ENCODE measurements at regions not wholly inside any gene's neighbourhood (a gene's known extent, or its start where the extent isn't known, plus 50 kb on each side); places are given as distances from the start of the nearest gene placed in this dataset.

DNA sequence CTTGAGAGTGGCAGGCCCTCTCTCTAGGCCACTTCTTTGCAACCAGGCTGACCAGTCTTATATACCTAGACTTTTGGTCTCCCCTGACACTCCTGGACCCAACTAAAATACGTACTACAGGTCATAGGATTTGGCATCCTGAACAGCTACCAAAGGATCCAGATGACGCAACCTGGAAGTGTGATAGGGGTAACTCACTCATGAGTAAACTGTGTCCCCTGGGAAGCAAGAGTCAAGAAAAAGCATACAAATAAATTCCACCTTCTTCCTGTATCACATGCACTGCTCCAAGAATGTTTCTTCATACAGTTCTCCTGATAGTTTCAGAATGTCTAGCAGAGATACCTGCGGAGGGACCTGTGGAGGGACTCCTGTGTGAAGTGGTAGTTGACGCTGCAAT is 172.3 kb downstream of the MDFIC start:
- no peak for DNase-seq (ENCODE audit: low read depth, low spot score)

DNA sequence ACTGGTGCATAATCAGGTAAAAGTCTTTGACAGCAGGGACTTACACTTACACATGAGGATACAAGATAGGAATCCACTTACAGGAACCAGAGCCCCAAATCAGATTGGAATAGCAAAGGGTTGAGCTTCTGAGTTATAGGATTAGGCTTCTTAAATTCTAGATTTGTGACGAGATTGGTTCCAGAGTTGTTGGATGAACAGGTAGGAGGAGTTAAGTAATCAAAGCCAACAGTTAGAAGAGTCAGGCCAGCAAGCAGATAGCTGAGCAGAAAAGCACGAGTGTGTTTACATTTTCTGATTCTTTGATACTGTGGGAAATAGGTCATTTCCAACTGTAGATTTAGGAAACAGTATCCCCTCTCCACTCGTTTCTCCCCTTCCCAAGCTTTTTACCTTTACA is 167.0 kb downstream of the MDFIC start:
- DNase-seq (ENCODE audit: low read depth, low spot score) = no peak

DNA sequence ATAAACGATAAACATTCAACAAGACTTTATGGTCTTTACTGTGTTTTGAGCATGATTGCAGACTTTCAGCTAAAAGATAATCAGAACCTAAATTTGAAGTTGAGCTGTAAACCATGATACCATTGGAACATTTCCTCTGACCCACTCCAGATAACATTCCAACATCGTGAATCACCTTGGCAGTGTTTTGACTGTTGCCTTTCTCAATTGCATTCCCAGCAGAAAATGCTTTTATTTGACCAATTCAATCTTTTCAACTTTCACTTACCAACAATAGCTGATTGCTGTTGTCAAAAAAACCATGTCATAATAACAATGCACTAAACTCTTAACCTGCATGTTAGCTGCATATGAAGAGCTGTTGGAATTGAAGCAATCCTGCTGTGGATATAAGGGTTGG is 165.5 kb downstream of the MDFIC start:
- DNase-seq (ENCODE audit: low read depth, low spot score) = no peak

DNA sequence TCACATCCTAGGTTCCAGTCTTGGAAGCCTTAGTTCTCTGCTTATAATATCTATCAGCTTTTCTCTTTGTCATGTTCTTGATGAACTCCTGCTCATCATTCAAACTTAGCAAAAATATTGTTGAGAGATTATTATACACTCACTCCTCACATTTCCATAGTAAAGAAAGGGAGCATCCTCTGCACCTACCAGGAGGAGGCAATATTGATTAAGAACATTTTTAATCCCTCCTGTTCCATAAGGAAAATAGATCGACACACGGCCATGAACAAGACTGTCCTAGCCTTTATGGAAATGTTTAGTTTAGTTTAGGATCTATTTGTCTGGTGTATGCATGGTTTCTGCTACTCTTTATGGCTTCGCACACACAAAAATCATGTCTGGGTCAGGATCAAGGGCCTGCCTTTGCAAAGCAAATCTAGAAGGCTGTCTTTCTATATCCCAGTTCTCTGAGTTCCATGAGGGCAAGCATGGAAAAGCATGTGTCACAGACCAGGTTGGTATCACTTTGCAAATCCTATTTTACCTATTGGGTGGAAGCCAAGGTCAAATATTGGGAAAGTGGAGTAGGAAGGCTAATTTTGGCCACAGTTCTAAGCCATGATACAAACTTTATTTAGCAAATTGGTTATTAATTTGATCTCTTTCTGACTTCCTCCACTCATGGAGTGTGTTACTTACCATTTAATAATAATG is 164.4 kb downstream of the MDFIC start:
- no peak for DNase-seq (ENCODE audit: low read depth, low spot score)

DNA sequence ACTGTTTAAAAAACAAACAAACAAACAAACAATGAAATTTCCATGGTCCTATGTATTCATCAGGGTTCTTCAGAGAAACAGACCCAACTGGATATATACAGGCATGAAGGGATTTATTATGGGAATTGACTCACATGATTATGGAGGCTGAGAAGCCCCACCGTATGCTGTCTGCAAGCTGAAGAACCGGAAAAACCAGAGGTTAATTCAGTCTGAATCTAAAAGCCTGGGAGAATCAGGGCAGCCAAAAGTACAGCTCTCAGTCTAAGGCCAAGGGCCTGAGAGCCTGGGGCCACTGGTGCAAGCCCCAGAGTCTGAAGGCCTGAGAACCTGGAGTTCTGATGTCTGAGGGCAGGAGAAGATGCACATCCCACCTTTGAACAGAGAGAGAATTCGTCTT is 163.5 kb downstream of the MDFIC start:
- DNase-seq (ENCODE audit: low read depth, low spot score) = no peak

DNA sequence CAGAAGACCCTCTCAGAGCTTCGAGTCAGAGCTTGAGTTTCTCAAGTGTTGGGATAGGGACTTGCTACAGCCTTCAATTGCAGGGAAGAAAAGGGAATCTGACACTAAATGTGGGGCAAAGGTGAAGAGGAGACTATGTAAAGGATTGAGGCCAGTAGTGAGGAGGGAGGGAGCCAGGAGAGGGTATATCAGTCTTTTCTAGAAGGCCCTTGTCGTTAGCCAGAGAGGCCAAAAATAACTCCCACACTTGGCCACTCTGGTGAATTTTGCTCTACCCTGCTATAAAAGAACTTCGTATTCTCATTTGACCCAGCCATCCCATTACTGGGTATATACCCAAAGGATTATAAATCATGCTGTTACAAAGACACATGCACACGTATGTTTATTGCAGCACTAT is 162.0 kb downstream of the MDFIC start:
- no peak for DNase-seq (ENCODE audit: low read depth, low spot score)

DNA sequence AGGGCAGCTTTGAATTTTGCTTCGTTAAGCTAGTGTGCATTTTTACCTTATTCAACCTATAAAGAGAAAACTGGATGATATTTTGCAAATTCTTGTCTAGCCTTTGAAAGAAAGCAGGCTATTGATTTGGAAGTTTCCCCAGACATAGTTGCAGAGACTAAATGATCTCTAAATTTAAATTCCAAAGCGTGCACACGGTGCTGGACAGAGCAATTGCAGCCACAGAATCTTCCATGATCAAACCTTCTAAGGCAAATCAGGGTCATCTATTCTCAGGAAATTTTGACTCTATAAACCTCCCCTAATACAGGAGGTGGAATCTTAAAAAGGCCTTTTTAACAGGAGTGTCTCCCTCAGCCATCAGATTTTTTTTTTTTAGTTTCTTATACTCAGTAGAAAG is 159.9 kb downstream of the MDFIC start:
- no peak for DNase-seq (ENCODE audit: low read depth, low spot score)

DNA sequence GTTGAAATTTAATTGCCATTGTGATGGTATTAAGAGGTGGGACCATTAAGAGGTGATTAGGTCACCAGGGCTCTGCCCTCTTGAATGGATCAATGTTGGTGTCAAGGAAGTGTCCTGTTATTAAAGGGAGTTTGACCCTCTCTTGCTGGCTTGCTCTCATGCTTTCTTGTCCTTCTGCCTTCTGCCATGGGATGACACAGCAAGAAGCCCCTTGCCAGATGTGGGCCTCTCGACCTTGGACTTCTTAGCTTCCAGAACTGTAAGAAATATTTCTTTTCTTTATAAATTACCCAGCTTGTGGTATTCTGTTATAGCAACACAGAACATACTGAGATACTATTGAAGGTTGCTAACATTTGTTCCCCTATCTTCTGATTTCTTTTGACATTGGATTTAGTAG is 157.0 kb downstream of the MDFIC start:
- no peak for DNase-seq (ENCODE audit: low read depth, low spot score)

DNA sequence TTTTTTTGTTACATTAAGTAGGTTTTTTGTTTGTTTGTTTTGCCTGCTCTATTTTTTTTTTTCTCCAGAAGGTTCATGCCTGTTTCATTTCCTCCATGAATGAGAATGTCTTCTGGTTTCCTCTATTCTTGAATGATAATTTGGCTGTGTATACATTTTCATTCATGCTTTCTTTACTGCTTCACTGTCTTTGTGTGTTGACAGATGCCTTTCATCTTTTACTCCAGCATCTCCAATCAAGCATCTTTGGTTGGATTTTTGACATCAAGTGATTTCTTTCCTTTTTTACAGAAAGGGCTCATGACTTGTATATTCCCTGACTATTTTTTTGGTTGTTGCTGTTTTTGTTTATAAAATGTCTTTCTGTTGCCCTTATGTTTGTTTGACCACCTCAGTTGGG is 156.5 kb downstream of the MDFIC start:
- DNase-seq (ENCODE audit: low read depth, low spot score) = no peak

DNA sequence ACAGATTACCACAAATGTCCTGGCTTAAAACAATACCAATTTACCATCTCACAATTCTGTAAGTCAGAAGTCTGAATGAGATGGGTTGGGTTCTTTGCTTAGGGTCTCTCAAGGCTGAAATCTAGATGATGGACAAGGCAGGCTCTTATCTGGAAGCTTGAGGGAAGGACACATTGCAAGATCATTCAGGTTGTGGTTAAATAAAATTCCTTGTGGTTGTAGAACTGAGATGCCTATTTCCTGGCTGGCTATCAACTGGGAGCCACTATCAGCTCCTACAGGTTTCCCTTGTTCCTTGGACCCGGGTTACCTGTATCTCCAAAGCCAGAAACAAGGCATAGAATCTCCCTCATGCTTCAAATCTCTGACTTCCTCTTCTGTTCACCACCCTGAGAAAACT is 148.4 kb downstream of the MDFIC start:
- DNase-seq (ENCODE audit: low read depth, low spot score) = no peak
